ENCODE measurements at regions not wholly inside any gene's neighbourhood (a gene's known extent, or its start where the extent isn't known, plus 50 kb on each side); places are given as distances from the start of the nearest gene placed in this dataset.
A peak's percentile ranks its signal among the peaks of the same experiment; 100 is the strongest.
"Not testable (repeated sequence)": the region's sequence is repeated elsewhere in the genome, so short reads cannot be mapped to it uniquely, and the experiment has no call there.

GRCh38 chr1:234961456-234962339 is 166.9 kb downstream of the TOMM20 start:
- peak in 1 of 3 donors; percentile 73 for DNase-seq

- peak in 1 of 3 donors; percentile 56 for DNase-seq
Measured at GRCh38 chr1:234960722-234961455, 167.7 kb downstream of the TOMM20 start.

- DNase-seq: no peak
Measured at GRCh38 chr1:234958706-234959657, 169.7 kb downstream of the TOMM20 start.

- no peak for DNase-seq
Measured at GRCh38 chr1:234958066-234958705, 170.5 kb downstream of the TOMM20 start.

GRCh38 chr1:234957330-234958065 is 171.1 kb downstream of the TOMM20 start:
- peak in 1 of 3 donors; percentile 77 for DNase-seq

- no peak for DNase-seq
Measured at GRCh38 chr1:234956821-234957329, 171.8 kb downstream of the TOMM20 start.

- DNase-seq: peak in 2 of 3 donors; percentile 75 to 89
Measured at GRCh38 chr1:234955107-234955731, 173.4 kb downstream of the TOMM20 start.

GRCh38 chr1:234954613-234955012 is 174.0 kb downstream of the TOMM20 start:
- no peak for DNase-seq

- no peak for DNase-seq
Measured at GRCh38 chr1:234953655-234954405, 174.8 kb downstream of the TOMM20 start.

- DNase-seq: no peak
Measured at GRCh38 chr1:234950598-234950997, 178.0 kb downstream of the TOMM20 start.

- not testable (repeated sequence) for DNase-seq
Measured at GRCh38 chr1:234949528-234949927, 179.1 kb downstream of the TOMM20 start.

GRCh38 chr1:234944439-234945344 is 183.9 kb downstream of the TOMM20 start:
- no peak for DNase-seq

GRCh38 chr1:234943836-234944402 is 184.7 kb downstream of the TOMM20 start:
- DNase-seq: no peak

- no peak for DNase-seq
Measured at GRCh38 chr1:234942879-234943506, 185.6 kb downstream of the TOMM20 start.

GRCh38 chr1:234942012-234942332 is 186.7 kb downstream of the TOMM20 start:
- no peak for DNase-seq

GRCh38 chr1:234941321-234942011 is 187.2 kb downstream of the TOMM20 start:
- DNase-seq: no peak

GRCh38 chr1:234940841-234941240 is 187.8 kb downstream of the TOMM20 start:
- no peak for DNase-seq
